GM04504 (cell line): ENCODE measurements at regions not wholly inside any gene's neighbourhood (a gene's known extent, or its start where the extent isn't known, plus 50 kb on each side); places are given as distances from the start of the nearest gene placed in this dataset.

Experiments used
- DNase-seq: peaks from one replicate; pipeline ENCODE4 v3.0.0-alpha.2; 2012; ENCODE audit warnings: low read depth

- DNase-seq: no peak
Measured at GRCh38 chr3:177300842-177301241, 103.6 kb upstream of the TBL1XR1 start.

- DNase-seq: no peak
Measured at GRCh38 chr3:177306252-177306651, 109.0 kb upstream of the TBL1XR1 start.

GRCh38 chr3:177307391-177307790, 110.1 kb upstream of the TBL1XR1 start:
- DNase-seq: no peak

- no peak for DNase-seq
Measured at GRCh38 chr3:177307826-177308225, 110.5 kb upstream of the TBL1XR1 start.

- DNase-seq: no peak
Measured at GRCh38 chr3:177308286-177308685, 111.0 kb upstream of the TBL1XR1 start.

- no peak for DNase-seq
Measured at GRCh38 chr3:177308911-177309310, 111.6 kb upstream of the TBL1XR1 start.

GRCh38 chr3:177312491-177312890, 115.2 kb upstream of the TBL1XR1 start:
- DNase-seq: no peak

- no peak for DNase-seq
Measured at GRCh38 chr3:177314897-177315296, 117.6 kb upstream of the TBL1XR1 start.

GRCh38 chr3:177317247-177317646, 120.0 kb upstream of the TBL1XR1 start:
- no peak for DNase-seq

- DNase-seq: no peak
Measured at GRCh38 chr3:177318559-177318958, 121.3 kb upstream of the TBL1XR1 start.

- DNase-seq: no peak
Measured at GRCh38 chr3:177320765-177321247, 123.5 kb upstream of the TBL1XR1 start.

- no peak for DNase-seq
Measured at GRCh38 chr3:177321819-177322218, 124.5 kb upstream of the TBL1XR1 start.

- no peak for DNase-seq
Measured at GRCh38 chr3:177322881-177323280, 125.6 kb upstream of the TBL1XR1 start.

- no peak for DNase-seq
Measured at GRCh38 chr3:177329854-177330253, 132.6 kb upstream of the TBL1XR1 start.

- peak; percentile 17 for DNase-seq
Measured at GRCh38 chr3:177330779-177331178, 133.5 kb upstream of the TBL1XR1 start.

- no peak for DNase-seq
Measured at GRCh38 chr3:177331203-177331835, 134.0 kb upstream of the TBL1XR1 start.

GRCh38 chr3:177332955-177333354, 135.7 kb upstream of the TBL1XR1 start:
- DNase-seq: no peak

- no peak for DNase-seq
Measured at GRCh38 chr3:177333533-177334520, 136.5 kb upstream of the TBL1XR1 start.

GRCh38 chr3:177334803-177335202, 137.5 kb upstream of the TBL1XR1 start:
- DNase-seq: no peak

- no peak for DNase-seq
Measured at GRCh38 chr3:177335728-177336127, 138.4 kb upstream of the TBL1XR1 start.

- DNase-seq: no peak
Measured at GRCh38 chr3:177336873-177337450, 139.7 kb upstream of the TBL1XR1 start.

GRCh38 chr3:177337541-177338331, 140.5 kb upstream of the TBL1XR1 start:
- peak; percentile 78 for DNase-seq
